ENCODE measurements at regions not wholly inside any gene's neighbourhood (a gene's known extent, or its start where the extent isn't known, plus 50 kb on each side); places are given as distances from the start of the nearest gene placed in this dataset.
"Not testable (repeated sequence)": the region's sequence is repeated elsewhere in the genome, so short reads cannot be mapped to it uniquely, and the experiment has no call there.

DNA sequence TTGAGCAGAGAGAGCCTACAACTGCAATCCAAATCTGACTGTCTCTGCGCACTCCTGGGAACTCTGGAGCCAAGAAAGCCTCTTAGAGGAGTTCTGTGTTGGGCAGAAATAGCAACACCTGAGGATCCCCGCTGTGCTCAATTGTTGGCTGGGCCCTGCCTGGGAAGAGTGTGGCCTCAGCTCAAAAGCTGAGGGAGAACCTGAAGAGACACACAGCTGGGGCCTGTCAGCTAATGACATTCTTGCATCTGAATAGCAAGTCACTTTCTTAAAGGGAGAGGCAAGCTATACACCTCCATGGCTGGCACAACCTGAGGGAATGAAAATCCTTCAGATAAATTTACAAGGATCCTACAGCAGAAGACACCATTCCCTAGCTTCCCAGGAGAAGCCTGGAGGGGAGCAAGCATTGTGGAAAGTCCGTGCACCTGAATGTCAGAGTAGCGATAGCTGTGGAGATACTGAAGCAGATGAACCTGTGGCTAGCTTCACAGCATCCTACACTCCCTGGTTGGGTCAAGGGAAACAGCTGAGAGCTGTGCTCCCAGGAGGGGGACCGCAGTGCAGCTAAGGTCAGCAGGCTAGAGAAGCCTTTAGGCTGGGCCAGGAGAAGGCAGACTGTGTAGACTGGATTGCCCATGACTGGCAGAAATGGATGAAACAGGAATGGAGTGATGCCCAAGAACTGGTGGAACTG lies 159.9 kb upstream of the PFN2 start:
- Mint-ChIP-seq H3K4me3 (no peak overlapping the region), H3K36me3 (no peaks in the 10 kb centered on the region), H3K4me1 (no peaks in the 10 kb centered on the region), H3K27ac (no peak overlapping the region), H3K9me3 (no peaks in the 10 kb centered on the region), H3K27me3 (peaks cover 9% of the 10 kb centered on the region)
- DNase-seq: no peak
- ATAC-seq (ENCODE audit: low read depth): no peak
- POLR2A ChIA-PET: no interaction called here

DNA sequence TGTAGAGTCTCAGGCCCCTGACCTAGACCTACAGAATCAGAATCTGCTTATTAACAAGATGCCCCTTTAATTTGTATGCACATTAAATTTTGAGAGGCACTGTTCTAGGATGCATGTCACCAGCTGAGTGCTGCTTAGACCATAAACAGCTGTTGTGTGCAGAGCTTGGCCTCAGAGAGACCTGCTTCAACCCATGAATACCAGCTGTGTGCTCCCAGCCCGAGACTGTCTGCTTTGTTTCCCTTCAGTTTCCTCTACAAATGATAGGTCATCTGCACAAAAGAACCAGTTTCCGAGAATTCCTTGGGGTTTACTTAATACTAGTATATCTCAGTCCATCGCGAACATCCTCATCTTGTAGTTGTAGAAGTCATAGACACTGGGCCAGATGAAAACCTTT lies 158.5 kb upstream of the PFN2 start:
- Mint-ChIP-seq H3K36me3 (no peaks in the 10 kb centered on the region), H3K9me3 (no peaks in the 10 kb centered on the region), H3K4me1 (no peaks in the 10 kb centered on the region), H3K27ac (no peak overlapping the region), H3K4me3 (no peak overlapping the region), H3K27me3 (peaks cover 9% of the 10 kb centered on the region)
- POLR2A ChIA-PET: no interaction called here
- DNase-seq: no peak
- ATAC-seq (ENCODE audit: low read depth): no peak

DNA sequence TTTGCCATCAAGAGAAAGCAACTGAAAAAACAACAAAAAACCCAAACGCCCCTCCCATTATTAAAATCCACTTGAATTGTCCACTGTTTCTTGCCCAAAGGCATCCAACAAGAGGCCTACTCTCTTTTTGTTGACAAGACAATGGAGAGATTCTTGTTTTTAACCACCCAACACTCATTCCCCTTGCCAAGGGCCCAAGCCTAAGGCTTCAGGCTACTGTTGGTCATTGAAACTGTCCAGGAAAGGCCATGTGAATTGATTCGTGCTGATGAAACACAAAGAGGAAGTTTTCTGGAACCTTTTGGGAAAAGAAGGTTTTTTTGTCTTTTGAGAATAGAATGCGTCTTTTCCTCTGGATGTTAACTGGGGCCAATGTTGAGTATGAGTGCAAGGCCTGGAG lies 157.4 kb upstream of the PFN2 start:
- no peak overlapping the region for H3K27ac Mint-ChIP-seq
- H3K9me3 Mint-ChIP-seq: no peaks in the 10 kb centered on the region
- POLR2A ChIA-PET: no interaction called here

DNA sequence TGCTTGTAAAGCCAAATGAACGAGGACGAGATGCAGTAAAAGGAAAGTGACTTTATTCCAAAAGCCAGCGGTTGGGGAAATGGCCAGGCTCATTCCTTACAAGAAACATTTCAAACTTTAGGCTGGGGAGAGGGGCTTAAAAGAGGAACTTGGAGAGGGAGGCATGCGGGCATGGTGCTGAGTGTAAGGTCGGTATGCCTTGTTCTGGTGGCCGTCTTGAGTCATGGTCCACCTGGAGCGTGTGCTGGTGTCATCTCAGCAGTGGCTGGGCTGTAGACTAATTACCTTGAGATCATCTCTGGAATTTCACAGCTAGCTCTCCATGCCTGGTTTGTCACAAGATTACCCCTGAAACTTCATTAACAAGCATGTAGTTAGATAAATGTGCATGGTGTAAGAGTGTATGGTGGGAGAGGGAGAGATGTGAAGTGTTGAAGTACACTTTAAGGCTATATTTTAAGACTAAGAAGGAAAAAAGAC lies 156.4 kb upstream of the PFN2 start:
- Mint-ChIP-seq H3K4me1 (no peaks in the 10 kb centered on the region), H3K27me3 (peaks cover 9% of the 10 kb centered on the region), H3K9me3 (no peaks in the 10 kb centered on the region), H3K27ac (no peak overlapping the region), H3K36me3 (no peaks in the 10 kb centered on the region), H3K4me3 (no peak overlapping the region)
- POLR2A ChIA-PET: no interaction called here
- no peak for DNase-seq
- ATAC-seq (ENCODE audit: low read depth): no peak

More for the DNA sequence above, 157.4 kb upstream of the PFN2 start:
- Mint-ChIP-seq H3K4me1 (no peaks in the 10 kb centered on the region), H3K27me3 (peaks cover 9% of the 10 kb centered on the region), H3K36me3 (no peaks in the 10 kb centered on the region), H3K4me3 (no peak overlapping the region)
- ATAC-seq (ENCODE audit: low read depth) (no peak), DNase-seq (no peak)

DNA sequence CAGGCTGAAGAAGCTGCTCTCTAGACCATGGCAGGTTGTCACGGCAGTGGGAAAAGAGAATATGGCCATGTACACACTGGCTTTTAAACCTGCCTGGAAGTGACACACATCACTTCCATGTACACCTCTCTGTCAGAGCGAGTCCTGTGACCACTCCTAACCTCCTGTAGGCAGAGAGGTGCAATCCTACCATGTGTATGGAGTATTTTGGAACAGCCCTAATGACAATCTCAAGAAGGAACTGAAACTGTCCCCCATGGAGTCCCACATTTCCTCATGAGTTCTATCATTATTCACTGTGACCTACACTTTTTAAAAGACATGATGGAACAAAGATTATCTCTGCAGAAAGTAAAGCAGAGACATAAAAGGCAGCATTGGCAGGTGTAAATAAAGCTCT lies 153.4 kb upstream of the PFN2 start:
- DNase-seq (no peak), ATAC-seq (ENCODE audit: low read depth) (no peak)
- Mint-ChIP-seq H3K9me3 (no peaks in the 10 kb centered on the region), H3K4me3 (no peak overlapping the region), H3K27me3 (peaks cover 7% of the 10 kb centered on the region), H3K27ac (no peak overlapping the region), H3K36me3 (no peaks in the 10 kb centered on the region), H3K4me1 (no peaks in the 10 kb centered on the region)
- POLR2A ChIA-PET: no interaction called here

DNA sequence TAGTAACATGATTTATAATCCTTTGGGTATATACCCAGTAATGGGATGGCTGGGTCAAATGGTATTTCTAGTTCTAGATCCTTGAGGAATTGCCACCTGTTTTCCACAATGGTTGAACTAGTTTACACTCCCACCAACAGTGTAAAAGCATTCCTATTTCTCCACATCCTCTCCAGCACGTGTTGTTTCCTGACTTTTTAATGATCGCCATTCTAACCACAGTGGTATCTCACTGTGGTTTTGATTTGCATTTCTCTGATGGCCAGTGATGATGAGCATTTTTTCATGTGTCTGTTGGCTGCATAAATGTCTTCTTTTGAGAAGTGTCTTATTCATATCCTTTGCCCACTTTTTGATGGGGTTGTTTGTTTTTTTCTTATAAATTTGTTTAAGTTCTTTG lies 152.6 kb upstream of the PFN2 start:
- ATAC-seq (ENCODE audit: low read depth); H3K36me3 Mint-ChIP-seq; H3K27ac Mint-ChIP-seq; POLR2A ChIA-PET; H3K9me3 Mint-ChIP-seq; H3K4me1 Mint-ChIP-seq; DNase-seq; H3K27me3 Mint-ChIP-seq; H3K4me3 Mint-ChIP-seq: not testable (repeated sequence)

DNA sequence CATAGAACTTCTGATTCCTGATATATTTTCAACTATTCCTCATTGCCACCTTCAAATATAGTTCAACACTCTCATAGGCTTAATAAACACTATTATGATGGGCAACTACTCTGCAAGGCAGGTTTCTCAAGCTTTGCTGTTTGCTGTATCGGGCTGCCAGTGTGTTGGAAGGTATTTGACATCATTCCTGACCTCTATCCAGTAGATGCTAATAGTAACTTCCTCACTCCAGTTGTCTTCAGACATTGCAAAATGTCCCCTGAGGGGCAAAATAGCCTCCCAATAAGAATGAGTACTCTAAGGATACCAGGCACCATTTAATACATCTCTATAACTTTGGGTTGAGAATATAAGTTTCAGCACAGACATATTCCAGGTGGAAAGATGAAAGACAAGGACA lies 147.5 kb upstream of the PFN2 start:
- Mint-ChIP-seq H3K27me3 (peaks cover 8% of the 10 kb centered on the region), H3K36me3 (no peaks in the 10 kb centered on the region), H3K4me1 (no peaks in the 10 kb centered on the region), H3K9me3 (no peaks in the 10 kb centered on the region), H3K4me3 (no peak overlapping the region), H3K27ac (no peak overlapping the region)
- DNase-seq (no peak), ATAC-seq (ENCODE audit: low read depth) (no peak)
- POLR2A ChIA-PET: no interaction called here

DNA sequence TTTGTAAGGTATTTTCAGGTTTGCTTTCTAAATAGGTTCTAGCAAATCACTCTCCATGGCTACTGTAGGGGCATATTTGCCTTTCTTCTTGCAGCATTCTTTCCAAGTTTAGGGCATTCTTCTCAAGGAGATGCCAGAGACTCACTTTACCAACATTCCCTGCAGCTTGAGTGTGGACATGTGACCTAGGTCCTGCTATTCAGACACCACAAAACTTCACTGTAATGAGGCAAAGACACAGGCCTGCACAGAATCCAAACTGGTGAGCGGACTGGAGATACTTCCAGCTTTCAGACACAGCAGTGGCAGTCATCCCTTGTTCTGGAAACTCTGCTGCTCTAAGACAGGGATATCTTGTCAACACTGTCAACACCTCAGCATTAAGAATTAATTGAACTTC lies 146.4 kb upstream of the PFN2 start:
- no peak overlapping the region for H3K27ac Mint-ChIP-seq

DNA sequence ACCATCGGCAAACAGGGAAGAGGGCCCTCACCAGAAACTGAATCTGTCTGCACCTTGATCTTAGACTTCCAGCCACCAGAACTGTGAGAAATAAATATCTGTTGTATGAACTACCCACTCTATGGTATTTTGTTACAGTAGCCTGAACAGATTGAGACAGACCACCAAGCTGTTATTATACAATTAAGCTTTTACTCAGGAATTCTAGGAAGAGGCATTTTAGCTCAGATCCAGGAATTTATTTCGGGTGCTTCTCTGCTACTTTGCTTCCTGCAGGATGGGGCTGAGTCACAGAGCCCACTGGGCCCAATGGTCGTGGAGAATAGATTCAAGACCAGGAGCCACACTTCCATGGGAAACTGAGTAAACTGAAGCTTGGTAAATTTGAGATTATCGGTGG lies 145.5 kb upstream of the PFN2 start:
- H3K9me3 Mint-ChIP-seq: no peaks in the 10 kb centered on the region
- POLR2A ChIA-PET: no interaction called here

More for the DNA sequence above, 146.4 kb upstream of the PFN2 start:
- Mint-ChIP-seq H3K9me3 (no peaks in the 10 kb centered on the region), H3K36me3 (no peaks in the 10 kb centered on the region), H3K4me1 (no peaks in the 10 kb centered on the region), H3K4me3 (no peak overlapping the region), H3K27me3 (peaks cover 8% of the 10 kb centered on the region)
- POLR2A ChIA-PET: no interaction called here
- no peak for ATAC-seq (ENCODE audit: low read depth)
- no peak for DNase-seq

DNA sequence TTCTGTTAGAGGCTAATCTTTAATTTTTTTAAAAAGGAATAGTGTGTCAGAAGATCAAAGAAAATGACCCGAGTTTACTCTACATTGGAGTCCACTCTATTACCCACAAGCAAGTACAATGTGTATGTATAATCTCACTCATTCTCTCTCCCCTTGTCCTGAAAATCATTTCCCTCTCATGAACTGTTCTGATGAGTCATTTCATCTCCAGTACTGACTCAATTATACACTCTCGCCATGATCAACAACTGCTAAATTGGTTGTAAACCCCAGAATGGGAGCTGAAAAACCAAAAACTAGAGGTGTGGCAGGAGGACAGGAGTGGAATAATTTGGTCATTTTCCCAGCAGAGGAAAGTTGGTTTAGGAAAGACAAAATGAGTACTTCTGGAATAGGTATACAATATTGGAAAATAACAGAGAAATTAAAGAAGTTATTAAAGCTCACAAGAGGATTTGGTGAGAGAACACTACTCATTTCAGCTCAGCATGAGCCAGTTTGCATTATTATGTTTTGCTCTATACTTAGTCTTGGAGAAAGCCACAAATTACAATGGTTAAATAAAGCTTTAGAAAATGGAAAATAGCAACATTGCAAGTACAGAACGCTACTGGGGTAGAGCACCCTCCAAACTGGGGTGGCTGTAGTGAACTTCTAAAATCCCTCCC lies 144.3 kb upstream of the PFN2 start:
- no peak for ATAC-seq (ENCODE audit: low read depth)
- Mint-ChIP-seq H3K4me1 (no peaks in the 10 kb centered on the region), H3K27me3 (peaks cover 6% of the 10 kb centered on the region), H3K4me3 (no peak overlapping the region), H3K36me3 (no peaks in the 10 kb centered on the region), H3K9me3 (no peaks in the 10 kb centered on the region), H3K27ac (no peak overlapping the region)
- POLR2A ChIA-PET: no interaction called here
- no peak for DNase-seq

More for the DNA sequence above, 145.5 kb upstream of the PFN2 start:
- no peak for DNase-seq
- no peaks in the 10 kb centered on the region for H3K4me1 Mint-ChIP-seq
- H3K27me3 Mint-ChIP-seq: peaks cover 8% of the 10 kb centered on the region
- no peak overlapping the region for H3K27ac Mint-ChIP-seq
- no peak for ATAC-seq (ENCODE audit: low read depth)
- H3K4me3 Mint-ChIP-seq: no peak overlapping the region
- no peaks in the 10 kb centered on the region for H3K36me3 Mint-ChIP-seq

DNA sequence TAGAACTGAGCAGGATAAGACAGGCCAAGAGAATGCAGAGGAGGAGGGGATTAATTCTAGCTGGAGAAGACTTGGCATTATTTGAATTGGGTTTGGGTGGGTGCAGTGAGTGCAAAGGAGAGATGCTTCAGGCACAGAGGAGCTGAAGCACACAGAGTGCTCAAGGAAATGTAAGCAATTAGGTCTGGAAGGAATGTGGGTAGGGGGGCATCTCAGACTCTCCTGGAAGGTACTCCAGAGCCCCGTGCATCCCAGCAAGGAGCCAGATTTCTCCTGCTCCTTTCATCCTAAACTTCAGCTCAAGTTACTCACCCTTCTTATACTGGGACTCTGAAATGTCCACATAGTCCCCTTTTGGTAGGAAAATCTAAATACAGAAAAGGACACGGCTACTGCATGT lies 143.6 kb upstream of the PFN2 start:
- Mint-ChIP-seq H3K27me3 (peaks cover 6% of the 10 kb centered on the region), H3K4me3 (no peak overlapping the region), H3K4me1 (no peaks in the 10 kb centered on the region), H3K36me3 (no peaks in the 10 kb centered on the region), H3K27ac (no peak overlapping the region), H3K9me3 (no peaks in the 10 kb centered on the region)
- no peak for DNase-seq
- POLR2A ChIA-PET: no interaction called here
- no peak for ATAC-seq (ENCODE audit: low read depth)

DNA sequence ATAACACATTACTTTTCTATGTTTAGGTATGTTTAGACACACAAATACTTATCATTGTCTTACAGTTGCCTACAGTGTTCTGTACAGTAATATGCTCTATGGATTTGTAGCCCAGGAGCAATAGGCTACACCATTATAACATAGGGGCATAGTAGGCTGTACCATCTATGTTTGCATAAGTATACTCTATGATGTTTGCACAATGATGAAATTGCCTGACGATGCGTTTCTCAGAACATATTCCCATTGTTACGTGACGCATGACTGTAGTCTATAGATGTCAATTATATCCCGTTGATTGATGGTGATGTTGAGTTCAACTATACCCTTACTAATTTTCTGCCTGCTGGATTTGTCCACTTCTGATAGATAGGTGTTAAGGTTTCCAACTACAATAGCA lies 139.4 kb upstream of the PFN2 start:
- Mint-ChIP-seq H3K4me1 (no peaks in the 10 kb centered on the region), H3K36me3 (no peaks in the 10 kb centered on the region), H3K27ac (no peak overlapping the region), H3K4me3 (no peak overlapping the region), H3K9me3 (no peaks in the 10 kb centered on the region), H3K27me3 (peaks cover 6% of the 10 kb centered on the region)
- DNase-seq (no peak), ATAC-seq (ENCODE audit: low read depth) (no peak)
- POLR2A ChIA-PET: no interaction called here

DNA sequence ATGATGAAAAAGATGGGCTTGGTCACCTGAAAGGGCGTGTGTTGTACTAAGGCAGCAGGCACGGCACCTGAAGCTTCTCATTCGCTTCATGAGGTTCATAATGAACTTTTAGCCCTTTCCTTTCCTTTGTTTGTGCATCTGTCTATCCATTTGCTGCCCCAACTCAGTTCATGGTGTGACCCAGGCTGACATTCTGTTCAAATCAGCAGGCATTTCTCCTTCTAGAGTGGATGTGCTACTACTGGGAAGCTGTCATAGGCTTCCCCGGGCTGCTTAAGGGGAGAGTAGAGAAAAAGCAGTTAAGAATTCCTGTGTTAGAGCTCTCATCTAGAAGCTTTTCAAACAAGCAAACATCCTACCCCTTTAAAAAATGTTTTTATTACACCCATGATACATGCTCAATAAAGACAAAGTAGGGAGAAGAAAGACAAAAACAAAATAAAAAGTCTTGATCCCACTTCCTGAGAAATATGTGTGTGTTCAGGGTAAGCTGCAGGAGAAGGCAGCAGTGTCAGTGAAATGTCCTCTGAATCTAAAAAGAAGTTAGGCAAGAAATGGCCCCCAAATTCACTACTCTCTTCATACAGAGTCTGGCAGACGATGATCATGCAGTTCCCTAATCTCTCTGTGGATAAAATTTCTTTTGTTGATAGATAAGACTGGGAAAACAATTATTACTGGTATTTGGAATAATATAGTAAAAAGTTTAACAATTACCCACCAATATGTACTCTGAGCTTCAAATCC lies 136.9 kb upstream of the PFN2 start:
- no peak overlapping the region for H3K4me3 Mint-ChIP-seq
- H3K4me1 Mint-ChIP-seq: no peaks in the 10 kb centered on the region
- ATAC-seq (ENCODE audit: low read depth): no peak
- DNase-seq: no peak
- no peak overlapping the region for H3K27ac Mint-ChIP-seq
- H3K36me3 Mint-ChIP-seq: no peaks in the 10 kb centered on the region
- POLR2A ChIA-PET: no interaction called here
- H3K27me3 Mint-ChIP-seq: peaks cover 8% of the 10 kb centered on the region
- H3K9me3 Mint-ChIP-seq: no peaks in the 10 kb centered on the region

Measured in activated naive CD8-positive, alpha-beta T cell treated with anti-CD3 and anti-CD28 coated beads, Interleukin-2, amount 10 ng/mL, durations not matched to agents 7 days and 5 days (primary cell).